Progenitor cell of endocrine pancreas (in vitro differentiated cells): ENCODE measurements at regions not wholly inside any gene's neighbourhood (a gene's known extent, or its start where the extent isn't known, plus 50 kb on each side); places are given as distances from the start of the nearest gene placed in this dataset.

Source experiments
- DNase-seq: peaks from one replicate; pipeline ENCODE4 v3.0.0; 2021; ENCODE audit warnings: low spot score; ENCODE audit not compliant: unreplicated experiment
- H3K27ac Mint-ChIP-seq: 2 replicates; pipeline ENCODE4 v1.8.0; 2021; ENCODE audit warnings: mild to moderate bottlenecking, moderate library complexity, mixed read lengths
- H3K27me3 Mint-ChIP-seq: 2 replicates; pipeline ENCODE4 v1.8.0; 2021; ENCODE audit warnings: mixed read lengths
- H3K36me3 Mint-ChIP-seq: 2 replicates; pipeline ENCODE4 v1.8.0; 2022; ENCODE audit warnings: mixed read lengths; ENCODE audit not compliant: insufficient read depth
- H3K4me1 Mint-ChIP-seq: 2 replicates; pipeline ENCODE4 v1.8.0; 2021; ENCODE audit warnings: low read depth, mixed read lengths
- H3K4me3 Mint-ChIP-seq: 2 replicates; pipeline ENCODE4 v1.8.0; 2021; ENCODE audit warnings: low read depth, mild to moderate bottlenecking, moderate library complexity, mixed read lengths
- H3K9me3 Mint-ChIP-seq: 2 replicates; pipeline ENCODE4 v1.8.0; 2021; ENCODE audit warnings: low read depth, mixed read lengths
- TF ChIP-seq, protein P1 (sequence below): fragments of 200-600 bp; sonication (generic); IDR thresholded peaks from one replicate; pipeline ENCODE4 v1.5.0; 2021; ENCODE audit warnings: antibody characterized with exemption, mild to moderate bottlenecking; ENCODE audit not compliant: unreplicated experiment

DNA sequence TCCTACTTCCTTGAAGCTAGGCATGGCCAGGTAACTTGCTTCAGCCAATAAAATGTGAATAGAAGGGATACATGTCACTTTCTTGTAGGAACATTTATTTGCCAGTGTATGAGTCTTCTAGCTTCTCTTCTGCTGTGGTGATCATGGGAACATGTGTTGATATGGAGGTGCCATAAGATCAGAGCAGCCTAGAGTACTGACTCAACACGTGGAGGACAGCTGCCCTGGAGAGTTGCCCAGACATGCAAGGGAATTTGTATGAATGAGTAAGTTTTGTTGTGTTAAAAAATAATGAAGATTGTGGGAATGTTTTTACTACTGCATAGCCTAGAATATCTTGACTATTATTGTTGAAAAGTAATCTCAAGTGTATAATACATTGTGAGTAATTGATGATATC lies 502.3 kb downstream of the NUF2 start:
- no peaks in the 10 kb centered on the region for H3K9me3 Mint-ChIP-seq
- peaks cover 31% of the 10 kb centered on the region for H3K27me3 Mint-ChIP-seq
- no peak for DNase-seq
- no peak overlapping the region for H3K27ac Mint-ChIP-seq
- no peak overlapping the region for H3K4me3 Mint-ChIP-seq
- H3K4me1 Mint-ChIP-seq: no peaks in the 10 kb centered on the region
- TF ChIP-seq, protein P1, sequence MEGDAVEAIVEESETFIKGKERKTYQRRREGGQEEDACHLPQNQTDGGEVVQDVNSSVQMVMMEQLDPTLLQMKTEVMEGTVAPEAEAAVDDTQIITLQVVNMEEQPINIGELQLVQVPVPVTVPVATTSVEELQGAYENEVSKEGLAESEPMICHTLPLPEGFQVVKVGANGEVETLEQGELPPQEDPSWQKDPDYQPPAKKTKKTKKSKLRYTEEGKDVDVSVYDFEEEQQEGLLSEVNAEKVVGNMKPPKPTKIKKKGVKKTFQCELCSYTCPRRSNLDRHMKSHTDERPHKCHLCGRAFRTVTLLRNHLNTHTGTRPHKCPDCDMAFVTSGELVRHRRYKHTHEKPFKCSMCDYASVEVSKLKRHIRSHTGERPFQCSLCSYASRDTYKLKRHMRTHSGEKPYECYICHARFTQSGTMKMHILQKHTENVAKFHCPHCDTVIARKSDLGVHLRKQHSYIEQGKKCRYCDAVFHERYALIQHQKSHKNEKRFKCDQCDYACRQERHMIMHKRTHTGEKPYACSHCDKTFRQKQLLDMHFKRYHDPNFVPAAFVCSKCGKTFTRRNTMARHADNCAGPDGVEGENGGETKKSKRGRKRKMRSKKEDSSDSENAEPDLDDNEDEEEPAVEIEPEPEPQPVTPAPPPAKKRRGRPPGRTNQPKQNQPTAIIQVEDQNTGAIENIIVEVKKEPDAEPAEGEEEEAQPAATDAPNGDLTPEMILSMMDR: no peak
- H3K36me3 Mint-ChIP-seq: no peaks in the 10 kb centered on the region

DNA sequence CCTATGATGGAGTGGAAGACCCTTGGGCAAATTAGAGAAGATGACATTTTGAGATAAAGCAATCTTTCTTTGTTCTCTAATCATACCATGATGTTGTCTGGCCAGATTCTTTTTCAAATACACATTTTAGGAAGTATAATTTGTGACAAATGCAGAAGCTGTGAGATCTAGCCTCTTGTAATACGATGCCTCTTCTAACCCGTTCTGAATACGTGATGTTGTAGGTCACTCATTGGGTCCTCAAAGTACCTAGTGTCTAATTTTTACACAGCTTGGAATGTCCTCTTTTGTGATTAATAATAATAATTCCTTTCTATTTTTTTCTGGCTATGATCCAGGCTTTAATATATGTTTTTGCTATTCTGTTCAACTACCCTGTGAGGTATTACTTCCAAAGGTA lies 502.7 kb downstream of the NUF2 start:
- Mint-ChIP-seq H3K27me3 (peaks cover 31% of the 10 kb centered on the region), H3K4me1 (no peaks in the 10 kb centered on the region), H3K27ac (no peak overlapping the region), H3K9me3 (no peaks in the 10 kb centered on the region), H3K36me3 (no peaks in the 10 kb centered on the region), H3K4me3 (no peak overlapping the region)
- no peak for DNase-seq
- TF ChIP-seq, protein P1: no peak

DNA sequence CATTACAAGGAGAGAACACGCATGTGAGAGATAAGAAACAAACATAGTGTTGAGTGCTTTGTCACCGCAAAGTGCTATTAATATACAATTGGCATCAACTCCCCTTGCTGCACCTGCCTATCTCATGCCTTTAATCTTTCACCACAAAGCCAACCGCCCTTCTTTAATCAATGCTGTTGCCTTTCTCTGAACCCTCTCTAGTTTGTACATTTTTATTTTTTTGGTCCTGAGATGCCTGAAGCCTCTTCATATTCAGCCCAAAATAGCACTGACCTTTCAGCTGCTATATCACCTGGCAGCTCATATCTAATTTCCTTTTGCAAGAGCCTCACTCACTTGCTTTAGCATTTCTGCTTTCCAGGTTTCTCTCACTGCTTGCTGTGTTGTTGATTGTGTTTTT lies 504.7 kb downstream of the NUF2 start:
- Mint-ChIP-seq H3K9me3 (no peaks in the 10 kb centered on the region), H3K4me3 (no peak overlapping the region), H3K36me3 (no peaks in the 10 kb centered on the region), H3K27ac (no peak overlapping the region), H3K27me3 (peaks cover 34% of the 10 kb centered on the region), H3K4me1 (no peaks in the 10 kb centered on the region)
- TF ChIP-seq, protein P1: no peak
- no peak for DNase-seq

DNA sequence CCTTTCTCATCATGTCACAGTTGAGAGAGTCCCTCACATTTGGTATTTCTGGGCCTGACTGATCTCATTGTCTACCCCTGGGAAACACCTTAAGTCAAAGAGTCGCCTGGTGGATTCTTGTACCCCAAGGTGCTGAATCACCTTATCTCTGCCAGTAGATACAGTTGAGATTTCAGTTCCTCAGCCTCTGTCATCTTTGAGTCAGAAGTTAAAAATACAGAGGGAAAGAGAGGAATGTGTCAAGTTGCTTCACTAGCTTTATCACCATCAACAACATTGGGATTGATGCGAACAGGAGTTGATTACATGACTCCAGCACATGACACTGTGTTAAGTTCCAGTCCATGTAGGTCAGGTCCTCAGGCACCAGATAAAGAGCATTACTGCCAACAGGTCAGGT lies 513.0 kb downstream of the NUF2 start:
- no peak overlapping the region for H3K4me3 Mint-ChIP-seq
- H3K4me1 Mint-ChIP-seq: peaks cover 4% of the 10 kb centered on the region
- TF ChIP-seq, protein P1: no peak
- no peaks in the 10 kb centered on the region for H3K36me3 Mint-ChIP-seq
- peaks cover 38% of the 10 kb centered on the region for H3K27me3 Mint-ChIP-seq
- DNase-seq: no peak
- H3K27ac Mint-ChIP-seq: no peak overlapping the region
- H3K9me3 Mint-ChIP-seq: no peaks in the 10 kb centered on the region

DNA sequence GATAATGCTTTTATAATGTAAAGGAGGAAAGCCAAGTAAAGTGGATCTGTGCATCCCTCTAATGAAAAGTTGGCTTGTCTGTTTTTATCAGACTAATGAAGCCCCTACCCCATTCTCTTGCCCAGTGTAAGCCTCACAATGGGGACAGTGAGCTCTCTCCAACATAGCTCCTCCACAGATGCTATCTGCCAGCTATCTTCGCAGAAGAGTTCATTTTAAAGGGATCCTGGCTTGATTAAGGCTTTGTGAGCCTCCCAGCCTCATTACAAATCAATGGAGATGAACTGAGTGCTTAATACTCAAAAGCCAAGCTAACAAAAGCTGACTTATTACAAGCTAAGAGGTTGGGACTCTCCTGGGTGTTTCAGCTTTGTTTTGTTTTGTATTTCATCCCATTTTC lies 514.7 kb downstream of the NUF2 start:
- H3K9me3 Mint-ChIP-seq: no peaks in the 10 kb centered on the region
- DNase-seq: no peak
- H3K27ac Mint-ChIP-seq: no peak overlapping the region
- no peak overlapping the region for H3K4me3 Mint-ChIP-seq
- H3K4me1 Mint-ChIP-seq: peaks cover 5% of the 10 kb centered on the region
- H3K36me3 Mint-ChIP-seq: no peaks in the 10 kb centered on the region
- TF ChIP-seq, protein P1: no peak
- H3K27me3 Mint-ChIP-seq: peaks cover 33% of the 10 kb centered on the region
